B cell (primary cell): ENCODE measurements at regions not wholly inside any gene's neighbourhood (a gene's known extent, or its start where the extent isn't known, plus 50 kb on each side); places are given as distances from the start of the nearest gene placed in this dataset.

Experiments
- EZH2 ChIP-seq: IDR thresholded peaks from 2 replicates; pipeline ENCODE4 v1.6.1; 2012; ENCODE audit warnings: borderline replicate concordance, low read depth, mild to moderate bottlenecking, moderate library complexity, low read length; ENCODE audit not compliant: insufficient read depth, poor library complexity, severe bottlenecking
- TF ChIP-seq, protein P1 (sequence below): fragments of 200-600 bp; IDR thresholded peaks from one replicate; pipeline ENCODE4 v1.8.0; 2022; ENCODE audit warnings: antibody characterized with exemption, mild to moderate bottlenecking

DNA sequence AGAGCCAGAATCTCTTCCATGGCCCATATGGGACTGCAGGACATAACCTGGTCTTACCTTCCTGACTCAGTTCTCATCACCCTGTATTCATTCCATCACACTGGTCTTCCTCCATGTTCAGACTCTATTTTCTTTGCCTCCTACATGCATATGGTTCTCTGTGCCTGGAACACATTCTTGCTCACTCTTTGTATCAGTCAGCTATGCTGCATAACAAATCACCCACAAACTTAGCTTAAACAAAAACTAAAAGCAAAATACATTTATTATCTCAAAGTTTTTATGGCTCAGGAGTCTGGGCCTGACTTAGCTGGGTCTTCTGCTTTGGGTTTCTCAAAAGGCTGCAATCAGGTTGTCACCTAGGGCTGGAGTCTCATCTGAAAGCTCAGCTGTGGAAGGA is 712.6 kb upstream of the TBX3 start:
- TF ChIP-seq, protein P1, sequence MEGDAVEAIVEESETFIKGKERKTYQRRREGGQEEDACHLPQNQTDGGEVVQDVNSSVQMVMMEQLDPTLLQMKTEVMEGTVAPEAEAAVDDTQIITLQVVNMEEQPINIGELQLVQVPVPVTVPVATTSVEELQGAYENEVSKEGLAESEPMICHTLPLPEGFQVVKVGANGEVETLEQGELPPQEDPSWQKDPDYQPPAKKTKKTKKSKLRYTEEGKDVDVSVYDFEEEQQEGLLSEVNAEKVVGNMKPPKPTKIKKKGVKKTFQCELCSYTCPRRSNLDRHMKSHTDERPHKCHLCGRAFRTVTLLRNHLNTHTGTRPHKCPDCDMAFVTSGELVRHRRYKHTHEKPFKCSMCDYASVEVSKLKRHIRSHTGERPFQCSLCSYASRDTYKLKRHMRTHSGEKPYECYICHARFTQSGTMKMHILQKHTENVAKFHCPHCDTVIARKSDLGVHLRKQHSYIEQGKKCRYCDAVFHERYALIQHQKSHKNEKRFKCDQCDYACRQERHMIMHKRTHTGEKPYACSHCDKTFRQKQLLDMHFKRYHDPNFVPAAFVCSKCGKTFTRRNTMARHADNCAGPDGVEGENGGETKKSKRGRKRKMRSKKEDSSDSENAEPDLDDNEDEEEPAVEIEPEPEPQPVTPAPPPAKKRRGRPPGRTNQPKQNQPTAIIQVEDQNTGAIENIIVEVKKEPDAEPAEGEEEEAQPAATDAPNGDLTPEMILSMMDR: no peak
- no peak for TF ChIP-seq EZH2
